Hepatocyte (in vitro differentiated cells): ENCODE measurements at regions not wholly inside any gene's neighbourhood (a gene's known extent, or its start where the extent isn't known, plus 50 kb on each side); places are given as distances from the start of the nearest gene placed in this dataset.

Experiments used
- CTCF ChIP-seq: fragments of 200-600 bp; sonication (generic); IDR thresholded peaks from 2 replicates; pipeline ENCODE4 v1.5.1; 2016; ENCODE audit warnings: antibody characterized with exemption, mild to moderate bottlenecking; ENCODE audit not compliant: poor library complexity
- EZH2 ChIP-seq: fragments of 200-600 bp; sonication (generic); IDR thresholded peaks from 2 replicates; pipeline ENCODE4 v1.6.1; 2016; ENCODE audit warnings: antibody characterized with exemption, mild to moderate bottlenecking, borderline replicate concordance
- EZH2phosphoT487 ChIP-seq: fragments of 200-600 bp; sonication (generic); IDR thresholded peaks from one replicate; pipeline ENCODE4 v1.6.1; 2018; ENCODE audit warnings: antibody characterized with exemption, mild to moderate bottlenecking, low read depth, moderate library complexity; ENCODE audit not compliant: unreplicated experiment, severe bottlenecking

GRCh38 chr6:147986846-147987245 is 355.8 kb upstream of the SASH1 start:
- TF ChIP-seq CTCF (no peak), EZH2phosphoT487 (no peak), EZH2 (no peak)
